AG09319 (cell line): ENCODE measurements at regions not wholly inside any gene's neighbourhood (a gene's known extent, or its start where the extent isn't known, plus 50 kb on each side); places are given as distances from the start of the nearest gene placed in this dataset.
"Not testable (repeated sequence)": the region's sequence is repeated elsewhere in the genome, so short reads cannot be mapped to it uniquely, and the experiment has no call there.

ENCODE experiments used
- DNase-seq: peaks from one replicate; pipeline ENCODE4 v3.0.0-alpha.2; 2010; ENCODE audit warnings: low read depth; ENCODE audit errors: extremely low read depth
- TF ChIP-seq, protein P1 (sequence below): IDR thresholded peaks from 2 replicates; pipeline ENCODE4 v1.5.1; 2011; ENCODE audit warnings: low read depth, mild to moderate bottlenecking, inconsistent platforms, low read length, moderate library complexity

DNA sequence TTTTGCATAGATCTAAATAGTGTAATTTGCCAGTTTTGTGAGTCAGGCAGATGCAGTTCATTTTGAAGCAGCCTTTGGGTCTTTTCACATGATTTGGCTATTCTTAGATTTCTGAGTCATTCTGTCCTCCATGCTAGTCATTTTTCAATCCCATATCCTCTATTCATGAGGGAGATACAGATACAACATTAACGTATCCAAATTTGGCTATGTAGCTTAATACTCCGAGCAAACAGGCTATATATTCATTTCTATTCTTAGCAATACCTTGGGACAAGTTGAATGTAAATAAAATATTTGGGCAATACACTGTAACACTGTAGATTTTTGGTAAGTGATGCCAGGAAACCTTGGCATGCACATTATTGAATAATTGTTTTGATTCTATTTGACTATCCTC, 270.7 kb upstream of the PDE3A start:
- DNase-seq = no peak
- TF ChIP-seq, protein P1, sequence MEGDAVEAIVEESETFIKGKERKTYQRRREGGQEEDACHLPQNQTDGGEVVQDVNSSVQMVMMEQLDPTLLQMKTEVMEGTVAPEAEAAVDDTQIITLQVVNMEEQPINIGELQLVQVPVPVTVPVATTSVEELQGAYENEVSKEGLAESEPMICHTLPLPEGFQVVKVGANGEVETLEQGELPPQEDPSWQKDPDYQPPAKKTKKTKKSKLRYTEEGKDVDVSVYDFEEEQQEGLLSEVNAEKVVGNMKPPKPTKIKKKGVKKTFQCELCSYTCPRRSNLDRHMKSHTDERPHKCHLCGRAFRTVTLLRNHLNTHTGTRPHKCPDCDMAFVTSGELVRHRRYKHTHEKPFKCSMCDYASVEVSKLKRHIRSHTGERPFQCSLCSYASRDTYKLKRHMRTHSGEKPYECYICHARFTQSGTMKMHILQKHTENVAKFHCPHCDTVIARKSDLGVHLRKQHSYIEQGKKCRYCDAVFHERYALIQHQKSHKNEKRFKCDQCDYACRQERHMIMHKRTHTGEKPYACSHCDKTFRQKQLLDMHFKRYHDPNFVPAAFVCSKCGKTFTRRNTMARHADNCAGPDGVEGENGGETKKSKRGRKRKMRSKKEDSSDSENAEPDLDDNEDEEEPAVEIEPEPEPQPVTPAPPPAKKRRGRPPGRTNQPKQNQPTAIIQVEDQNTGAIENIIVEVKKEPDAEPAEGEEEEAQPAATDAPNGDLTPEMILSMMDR = no peak

DNA sequence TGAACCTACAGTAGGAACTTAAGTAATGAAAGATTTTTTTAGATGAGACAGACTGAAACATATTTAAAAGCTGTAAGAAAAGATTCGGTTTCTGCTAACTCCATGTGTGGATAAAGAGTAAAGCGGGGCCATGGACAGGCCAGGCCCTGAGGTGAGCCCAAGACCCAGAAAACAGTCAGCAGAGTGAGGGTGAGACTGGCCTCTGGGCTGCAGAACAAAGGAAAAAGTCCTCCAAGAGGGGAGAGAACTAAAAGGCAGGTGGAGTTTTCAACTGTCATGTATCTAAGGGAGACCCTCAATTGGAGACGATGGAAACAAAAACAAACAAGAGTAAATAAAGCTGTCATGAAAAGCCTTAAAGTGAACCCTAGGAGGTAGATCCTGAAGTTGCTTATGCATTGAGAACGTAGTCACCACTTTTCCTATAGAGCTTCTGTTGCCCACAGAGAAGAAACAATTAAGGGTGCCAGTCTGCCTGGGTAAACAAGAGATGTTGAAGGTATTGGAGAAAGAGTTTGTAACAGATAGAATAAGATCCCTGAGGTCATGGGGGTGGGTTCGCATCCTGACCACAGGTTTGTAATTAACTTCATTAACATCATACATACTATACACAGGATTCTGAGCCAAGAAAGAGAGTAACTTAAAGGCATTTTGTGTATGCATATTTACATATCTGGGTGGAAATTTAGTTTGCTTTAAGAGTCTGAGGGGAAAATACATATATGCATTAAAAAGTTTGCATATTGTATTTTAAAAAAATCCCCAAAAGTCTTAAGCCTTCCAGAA, 268.7 kb upstream of the PDE3A start:
- DNase-seq = no peak
- TF ChIP-seq, protein P1 = no peak

DNA sequence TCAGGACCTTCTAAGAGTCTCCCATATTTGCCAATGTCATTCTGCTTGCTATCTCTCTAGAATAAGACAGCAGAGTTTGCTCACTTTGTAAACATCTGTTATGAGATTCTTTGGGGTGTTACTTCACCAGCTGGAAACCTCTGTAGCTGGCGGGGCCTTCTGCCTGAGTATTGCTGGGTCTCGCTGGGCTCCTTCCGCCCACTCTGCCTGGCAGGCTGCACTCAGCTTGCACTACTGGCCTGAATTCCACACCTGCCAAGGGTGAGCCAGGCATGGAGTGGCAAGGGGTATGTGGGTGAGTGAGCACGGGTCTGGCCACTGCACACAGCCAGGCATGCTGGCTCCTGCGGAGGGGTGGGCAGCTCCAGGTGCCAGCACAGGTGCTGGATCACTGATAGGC, 267.3 kb upstream of the PDE3A start:
- TF ChIP-seq, protein P1 = no peak
- DNase-seq = no peak

DNA sequence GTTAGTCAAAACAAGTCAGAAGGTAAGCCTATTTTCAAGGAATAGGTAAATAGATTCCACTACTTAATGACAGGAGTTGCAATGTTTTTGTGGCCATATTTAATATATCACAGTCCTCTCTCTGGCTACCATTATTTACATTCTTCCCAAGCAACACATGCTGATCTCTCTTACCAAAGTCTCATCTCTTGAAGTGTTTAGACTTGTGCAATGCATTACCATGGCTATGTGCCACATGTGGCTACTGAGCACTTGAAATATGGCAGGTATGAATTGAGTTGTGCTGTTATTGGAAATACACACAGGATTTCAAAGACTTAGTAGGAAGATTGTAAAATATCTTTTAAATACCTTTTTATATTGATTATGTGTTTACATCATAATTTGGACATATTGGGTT, 262.4 kb upstream of the PDE3A start:
- TF ChIP-seq, protein P1 = no peak
- DNase-seq = no peak

DNA sequence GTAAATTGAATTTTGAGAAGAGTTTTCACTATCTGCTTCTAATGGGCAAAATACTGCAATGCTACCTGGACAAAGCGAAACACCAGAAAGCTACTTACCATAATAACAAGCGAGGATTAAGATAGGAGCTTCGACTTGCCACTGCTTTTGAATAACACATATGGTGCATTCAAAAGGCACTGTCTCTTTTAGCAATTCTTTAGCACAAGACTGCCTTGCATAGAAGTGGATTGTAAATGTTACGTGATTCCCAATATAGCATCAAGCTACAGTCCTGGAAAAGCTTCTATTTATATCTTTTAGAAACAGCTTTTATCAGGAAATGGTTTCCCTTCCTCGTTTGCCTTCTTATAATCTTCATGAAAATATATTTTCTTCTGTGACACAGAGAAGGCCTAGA, 258.7 kb upstream of the PDE3A start:
- DNase-seq = no peak
- TF ChIP-seq, protein P1 = no peak

DNA sequence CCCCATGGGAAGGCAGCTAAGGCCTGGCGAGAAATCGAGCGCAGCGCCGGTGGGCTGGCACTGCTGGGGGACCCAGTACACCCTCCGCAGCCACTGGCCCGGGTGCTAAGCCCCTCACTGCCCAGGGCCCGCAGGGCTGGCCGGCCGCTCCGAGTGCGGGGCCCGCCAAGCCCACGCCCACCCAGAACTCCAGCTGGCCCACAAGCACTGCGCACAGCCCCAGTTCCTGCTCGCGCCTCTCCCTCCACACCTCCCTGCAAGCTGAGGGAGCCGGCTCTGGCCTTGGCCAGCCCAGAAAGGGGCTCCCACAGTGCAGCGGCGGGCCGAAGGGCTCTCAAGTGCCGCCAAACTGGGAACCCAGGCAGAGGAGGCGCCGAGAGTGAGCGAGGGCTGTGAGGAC, 253.0 kb upstream of the PDE3A start:
- DNase-seq = not testable (repeated sequence)

DNA sequence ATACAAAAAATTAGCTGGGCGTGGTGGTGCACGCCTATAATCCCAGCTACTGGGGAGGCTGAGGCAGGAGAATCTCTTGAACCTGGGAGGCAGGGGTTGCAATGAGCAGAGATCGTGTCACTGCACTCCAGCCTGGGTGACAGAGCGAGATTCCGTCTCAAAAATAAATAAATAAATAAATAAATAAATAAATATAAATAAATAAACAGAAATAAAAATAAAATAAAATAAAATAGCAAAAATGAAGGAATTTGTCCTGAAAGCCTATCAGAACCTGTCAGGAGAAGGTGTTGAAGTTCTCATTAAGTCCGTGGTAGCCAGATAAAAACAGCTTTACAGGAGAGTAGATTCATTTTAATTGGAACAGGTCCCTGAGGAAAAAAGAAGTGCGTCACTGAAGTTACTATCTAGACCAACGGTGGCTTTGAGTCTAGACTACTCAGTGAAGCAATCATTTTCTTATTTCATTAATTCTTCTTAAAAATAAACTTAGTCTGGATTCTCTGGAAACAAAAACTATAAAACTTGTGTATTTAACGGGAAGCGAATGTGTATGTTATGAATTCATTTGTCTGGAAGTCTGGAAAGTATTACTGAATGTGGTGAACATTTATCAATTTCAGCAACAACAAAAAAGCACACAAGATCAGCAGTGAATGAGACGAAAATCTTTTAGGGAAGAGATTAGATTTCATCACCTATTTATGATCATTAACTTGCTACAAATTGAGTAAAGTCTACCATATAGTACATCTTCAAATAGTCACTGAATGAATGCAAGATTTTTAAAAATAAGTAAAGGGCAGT, 248.5 kb upstream of the PDE3A start:
- no peak for DNase-seq

More for the DNA sequence above, 248.5 kb upstream of the PDE3A start:
- TF ChIP-seq, protein P1 = no peak
